Erythroblast (primary cell): ENCODE measurements at regions not wholly inside any gene's neighbourhood (a gene's known extent, or its start where the extent isn't known, plus 50 kb on each side); places are given as distances from the start of the nearest gene placed in this dataset.

ENCODE experiments used
- GATA1 ChIP-seq: IDR thresholded peaks from 2 replicates; pipeline ENCODE4 v1.6.1; 2011; ENCODE audit warnings: low read depth, mild to moderate bottlenecking, control low read depth, low read length, moderate library complexity
- POLR2A ChIP-seq: IDR thresholded peaks from 2 replicates; pipeline ENCODE4 v1.6.1; 2011; ENCODE audit warnings: mild to moderate bottlenecking, low read length

DNA sequence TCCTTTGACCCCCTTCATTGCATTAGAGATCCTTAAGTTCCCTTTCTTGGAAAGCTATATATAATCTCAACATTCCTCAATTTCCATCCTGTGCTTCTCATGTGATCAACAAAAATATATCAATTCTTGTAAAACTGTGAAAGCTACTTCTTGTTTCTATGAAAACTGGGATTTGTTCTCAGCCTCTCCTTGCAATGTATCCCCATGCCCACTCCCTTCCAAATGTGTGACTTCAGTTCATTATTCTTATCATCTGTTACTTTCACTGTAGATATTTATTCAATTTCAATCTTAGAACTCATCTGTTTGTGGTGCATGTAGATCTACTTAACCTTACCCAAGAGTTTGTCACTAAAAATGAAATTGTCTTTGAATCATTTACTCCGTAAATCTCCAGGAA lies 260.6 kb downstream of the HIVEP2 start:
- TF ChIP-seq POLR2A (no peak), GATA1 (no peak)
